ENCODE measurements at regions not wholly inside any gene's neighbourhood (a gene's known extent, or its start where the extent isn't known, plus 50 kb on each side); places are given as distances from the start of the nearest gene placed in this dataset.

- Mint-ChIP-seq H3K4me1 (no peaks in the 10 kb centered on the region), H3K9me3 (no peaks in the 10 kb centered on the region), H3K27me3 (ENCODE audit: low read depth) (peaks cover 88% of the 10 kb centered on the region), H3K4me3 (no peak overlapping the region), H3K27ac (ENCODE audit: unreplicated experiment) (no peak overlapping the region), H3K36me3 (ENCODE audit: low read depth) (no peaks in the 10 kb centered on the region)
- TF ChIP-seq, protein P1, sequence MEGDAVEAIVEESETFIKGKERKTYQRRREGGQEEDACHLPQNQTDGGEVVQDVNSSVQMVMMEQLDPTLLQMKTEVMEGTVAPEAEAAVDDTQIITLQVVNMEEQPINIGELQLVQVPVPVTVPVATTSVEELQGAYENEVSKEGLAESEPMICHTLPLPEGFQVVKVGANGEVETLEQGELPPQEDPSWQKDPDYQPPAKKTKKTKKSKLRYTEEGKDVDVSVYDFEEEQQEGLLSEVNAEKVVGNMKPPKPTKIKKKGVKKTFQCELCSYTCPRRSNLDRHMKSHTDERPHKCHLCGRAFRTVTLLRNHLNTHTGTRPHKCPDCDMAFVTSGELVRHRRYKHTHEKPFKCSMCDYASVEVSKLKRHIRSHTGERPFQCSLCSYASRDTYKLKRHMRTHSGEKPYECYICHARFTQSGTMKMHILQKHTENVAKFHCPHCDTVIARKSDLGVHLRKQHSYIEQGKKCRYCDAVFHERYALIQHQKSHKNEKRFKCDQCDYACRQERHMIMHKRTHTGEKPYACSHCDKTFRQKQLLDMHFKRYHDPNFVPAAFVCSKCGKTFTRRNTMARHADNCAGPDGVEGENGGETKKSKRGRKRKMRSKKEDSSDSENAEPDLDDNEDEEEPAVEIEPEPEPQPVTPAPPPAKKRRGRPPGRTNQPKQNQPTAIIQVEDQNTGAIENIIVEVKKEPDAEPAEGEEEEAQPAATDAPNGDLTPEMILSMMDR (conservative IDR thresholded peaks at IDR 0.05): no peak
- DNase-seq (ENCODE audit: low read depth, low spot score): no peak
Observed at GRCh38 chr22:22713416-22713815, 69.0 kb downstream of the GGTLC2 start.

DNA sequence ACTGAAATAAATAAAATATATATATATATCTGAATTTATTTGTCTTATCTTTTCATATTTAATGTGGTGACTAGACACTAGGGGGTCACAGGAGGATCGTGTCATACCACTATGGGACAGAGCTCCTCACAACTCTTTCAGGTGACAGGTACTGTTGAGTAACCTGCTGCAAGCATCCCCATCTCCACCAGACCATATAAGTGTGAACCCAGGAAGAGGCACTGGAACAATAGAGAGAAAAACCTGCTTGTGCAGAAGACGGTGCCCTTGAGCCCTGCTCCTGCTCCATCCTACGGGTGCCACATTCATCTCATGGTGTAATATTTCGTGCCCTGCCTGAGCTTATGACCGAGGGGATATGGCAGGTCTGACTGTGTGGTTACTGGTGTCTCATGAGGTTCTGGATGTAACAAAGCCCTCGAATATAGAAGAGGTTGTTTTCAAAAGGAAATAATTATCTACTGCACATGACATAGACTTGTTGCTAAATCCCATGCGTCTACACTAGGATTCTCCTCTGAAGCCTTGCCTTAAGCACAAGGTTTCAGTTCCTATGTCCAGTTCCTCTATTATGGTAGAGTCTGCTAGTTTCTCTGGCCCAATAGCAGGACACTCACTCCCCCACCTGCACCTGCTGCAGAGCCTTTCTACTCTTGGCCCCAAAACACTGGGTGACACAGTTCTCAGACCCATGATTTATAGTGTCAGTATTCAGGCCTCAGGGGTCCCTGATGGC, 70.4 kb downstream of the GGTLC2 start:
- no peaks in the 10 kb centered on the region for H3K4me1 Mint-ChIP-seq
- H3K27ac Mint-ChIP-seq (ENCODE audit: unreplicated experiment): no peak overlapping the region
- peaks cover 85% of the 10 kb centered on the region for H3K27me3 Mint-ChIP-seq (ENCODE audit: low read depth)
- no peak for DNase-seq (ENCODE audit: low read depth, low spot score)
- no peaks in the 10 kb centered on the region for H3K9me3 Mint-ChIP-seq
- H3K36me3 Mint-ChIP-seq (ENCODE audit: low read depth): no peaks in the 10 kb centered on the region
- TF ChIP-seq, protein P1 (conservative IDR thresholded peaks at IDR 0.05): no peak
- H3K4me3 Mint-ChIP-seq: no peak overlapping the region

DNA sequence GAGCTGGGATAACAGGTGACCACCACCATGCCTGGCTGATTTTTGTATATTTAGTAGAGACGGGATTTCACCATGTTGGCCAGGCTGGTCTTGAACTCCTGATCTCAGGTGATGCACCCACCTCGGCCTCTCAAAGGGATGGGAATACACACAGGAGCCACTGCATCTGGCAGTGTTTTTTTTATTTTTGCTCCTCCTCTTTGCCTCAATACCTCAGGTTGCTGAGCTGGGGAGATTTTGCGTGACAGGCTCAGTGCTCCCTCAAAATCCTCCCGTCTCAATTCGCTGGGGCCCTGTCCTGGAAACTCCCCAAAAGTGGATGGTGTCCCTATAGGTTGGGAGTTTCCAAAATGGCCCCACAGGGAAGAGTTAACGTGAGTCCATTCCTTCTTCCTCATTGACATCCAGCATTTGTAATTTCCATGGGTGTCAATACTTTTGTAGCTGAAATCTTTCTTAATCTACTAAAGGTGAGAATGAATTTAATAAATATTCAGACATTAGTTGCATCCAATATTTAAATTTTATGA, 71.8 kb downstream of the GGTLC2 start:
- H3K9me3 Mint-ChIP-seq: no peaks in the 10 kb centered on the region
- DNase-seq (ENCODE audit: low read depth, low spot score): no peak
- TF ChIP-seq, protein P1 (conservative IDR thresholded peaks at IDR 0.05): no peak

GRCh38 chr22:22717664-22718063, 73.2 kb downstream of the GGTLC2 start:
- TF ChIP-seq, protein P1 (conservative IDR thresholded peaks at IDR 0.05): no peak
- H3K27ac Mint-ChIP-seq (ENCODE audit: unreplicated experiment): no peak overlapping the region
- H3K4me1 Mint-ChIP-seq: no peaks in the 10 kb centered on the region
- no peak for DNase-seq (ENCODE audit: low read depth, low spot score)
- no peaks in the 10 kb centered on the region for H3K9me3 Mint-ChIP-seq
- no peak overlapping the region for H3K4me3 Mint-ChIP-seq
- H3K27me3 Mint-ChIP-seq (ENCODE audit: low read depth): peaks cover 92% of the 10 kb centered on the region
- no peaks in the 10 kb centered on the region for H3K36me3 Mint-ChIP-seq (ENCODE audit: low read depth)

More for the DNA sequence above, 71.8 kb downstream of the GGTLC2 start:
- Mint-ChIP-seq H3K4me1 (no peaks in the 10 kb centered on the region), H3K36me3 (ENCODE audit: low read depth) (no peaks in the 10 kb centered on the region), H3K4me3 (no peak overlapping the region), H3K27ac (ENCODE audit: unreplicated experiment) (no peak overlapping the region), H3K27me3 (ENCODE audit: low read depth) (peaks cover 85% of the 10 kb centered on the region)

- Mint-ChIP-seq H3K4me1 (no peaks in the 10 kb centered on the region), H3K27ac (ENCODE audit: unreplicated experiment) (no peak overlapping the region), H3K4me3 (no peak overlapping the region), H3K27me3 (ENCODE audit: low read depth) (peaks cover 96% of the 10 kb centered on the region), H3K9me3 (no peaks in the 10 kb centered on the region), H3K36me3 (ENCODE audit: low read depth) (no peaks in the 10 kb centered on the region)
- peak; percentile 42 for DNase-seq (ENCODE audit: low read depth, low spot score)
- TF ChIP-seq, protein P1 (conservative IDR thresholded peaks at IDR 0.05): peak; percentile 65
Observed at GRCh38 chr22:22720201-22720723, 75.8 kb downstream of the GGTLC2 start.

All from neural crest cell (in vitro differentiated cells).